WTC11 (cell line): ENCODE measurements at regions not wholly inside any gene's neighbourhood (a gene's known extent, or its start where the extent isn't known, plus 50 kb on each side); places are given as distances from the start of the nearest gene placed in this dataset.

Experiments used
- ATAC-seq: fragments of 200-7000 bp; cut with Tn5 transposase; 2 replicates; pipeline ENCODE4 v1.10.0; 2021; ENCODE audit warnings: mild to moderate bottlenecking, moderate library complexity
- CTCF ChIA-PET: fragments of 300-600 bp; sonication (Branson Sonifier 250); formaldehyde crosslinking; loops from one replicate; lab custom pipeline; 2021; ENCODE audit warnings: antibody characterized with exemption; lab: Charles Lee
- POLR2A ChIA-PET: fragments of 350-600 bp; sonication (Branson Sonifier 250); formaldehyde crosslinking; loops from one replicate; lab custom pipeline; 2021; ENCODE audit warnings: antibody characterized with exemption; lab: Charles Lee
- DNase-seq: peaks from one replicate; pipeline ENCODE4 v3.0.0; 2021; ENCODE audit warnings: low spot score
- H3K27ac Mint-ChIP-seq: 2 replicates; pipeline ENCODE4 v1.8.0; 2021; ENCODE audit warnings: mixed read lengths
- H3K27me3 Mint-ChIP-seq: 2 replicates; pipeline ENCODE4 v1.8.0; 2021; ENCODE audit warnings: low read depth, mild to moderate bottlenecking, moderate library complexity, mixed read lengths
- H3K36me3 Mint-ChIP-seq: 2 replicates; pipeline ENCODE4 v1.8.0; 2021; ENCODE audit warnings: mixed read lengths
- H3K4me1 Mint-ChIP-seq: 2 replicates; pipeline ENCODE4 v1.8.0; 2022; ENCODE audit warnings: mixed read lengths
- H3K4me3 Mint-ChIP-seq: 2 replicates; pipeline ENCODE4 v1.8.0; 2021; ENCODE audit warnings: mild to moderate bottlenecking, moderate library complexity, mixed read lengths
- H3K9me3 Mint-ChIP-seq: 2 replicates; pipeline ENCODE4 v1.8.0; 2021; ENCODE audit warnings: mixed read lengths
- ATF1 ChIP-seq: sonication (generic); formaldehyde crosslinking; IDR thresholded peaks from 2 replicates; pipeline ENCODE4 v1.8.1; 2023; ENCODE audit warnings: mild to moderate bottlenecking, moderate library complexity, missing genetic modification reagents
- ATF2 ChIP-seq: sonication (generic); formaldehyde crosslinking; IDR thresholded peaks from 2 replicates; pipeline ENCODE4 v1.8.1; 2022; ENCODE audit warnings: low read depth, missing genetic modification reagents, borderline replicate concordance
- CBFB ChIP-seq: sonication (generic); formaldehyde crosslinking; IDR thresholded peaks from 2 replicates; pipeline ENCODE4 v1.8.1; 2022; ENCODE audit warnings: mild to moderate bottlenecking, low read depth, missing genetic modification reagents
- CREM ChIP-seq: sonication (generic); formaldehyde crosslinking; IDR thresholded peaks from 2 replicates; pipeline ENCODE4 v1.8.1; 2022; ENCODE audit warnings: mild to moderate bottlenecking, missing genetic modification reagents, moderate library complexity
- CTCF ChIP-seq: fragments of 200-600 bp; IDR thresholded peaks from 2 replicates; pipeline ENCODE4 v1.8.0; 2022; ENCODE audit warnings: antibody characterized with exemption
- FOXK1 ChIP-seq: sonication (generic); formaldehyde crosslinking; IDR thresholded peaks from 2 replicates; pipeline ENCODE4 v1.8.0; 2022; ENCODE audit warnings: mild to moderate bottlenecking, moderate library complexity, missing genetic modification reagents
- FOXP1 ChIP-seq: sonication (generic); formaldehyde crosslinking; IDR thresholded peaks from 2 replicates; pipeline ENCODE4 v1.8.0; 2022; ENCODE audit warnings: missing genetic modification reagents, mild to moderate bottlenecking, moderate library complexity, borderline replicate concordance
- FOXP4 ChIP-seq: sonication (generic); formaldehyde crosslinking; IDR thresholded peaks from 2 replicates; pipeline ENCODE4 v1.8.0; 2022; ENCODE audit warnings: mild to moderate bottlenecking, missing genetic modification reagents
- IRF1 ChIP-seq: sonication (generic); formaldehyde crosslinking; IDR thresholded peaks from 2 replicates; pipeline ENCODE4 v1.8.0; 2023; ENCODE audit warnings: missing genetic modification reagents
- JUN ChIP-seq: sonication (generic); formaldehyde crosslinking; IDR thresholded peaks from 2 replicates; pipeline ENCODE4 v1.8.0; 2023; ENCODE audit warnings: mild to moderate bottlenecking, missing genetic modification reagents
- NFATC4 ChIP-seq: fragments of 250-450 bp; sonication (Bioruptor Pico); IDR thresholded peaks from 2 replicates; pipeline ENCODE4 v1.9.0; 2021; ENCODE audit warnings: mild to moderate bottlenecking
- NR1H2 ChIP-seq: sonication (generic); formaldehyde crosslinking; IDR thresholded peaks from 2 replicates; pipeline ENCODE4 v1.9.0; 2021; ENCODE audit warnings: mild to moderate bottlenecking, moderate library complexity, missing genetic modification reagents
- NR3C1 ChIP-seq: sonication (generic); formaldehyde crosslinking; conservative IDR thresholded peaks from 2 replicates; pipeline ENCODE4 v1.8.1; 2023; ENCODE audit warnings: low read depth, mild to moderate bottlenecking, missing genetic modification reagents
- OVOL2 ChIP-seq: fragments of 250-450 bp; sonication (Bioruptor Pico); IDR thresholded peaks from 2 replicates; pipeline ENCODE4 v1.9.0; 2021; ENCODE audit warnings: mild to moderate bottlenecking, borderline replicate concordance
- PREB ChIP-seq: sonication (generic); formaldehyde crosslinking; IDR thresholded peaks from 2 replicates; pipeline ENCODE4 v1.8.1; 2022; ENCODE audit warnings: mild to moderate bottlenecking, missing genetic modification reagents, moderate library complexity, borderline replicate concordance
- SMAD4 ChIP-seq: sonication (generic); formaldehyde crosslinking; IDR thresholded peaks from 2 replicates; pipeline ENCODE4 v1.8.0; 2022; ENCODE audit warnings: mild to moderate bottlenecking, missing genetic modification reagents
- TEAD4 ChIP-seq: sonication (generic); formaldehyde crosslinking; IDR thresholded peaks from 2 replicates; pipeline ENCODE4 v1.8.0; 2022; ENCODE audit warnings: mild to moderate bottlenecking, missing genetic modification reagents
- TP53 ChIP-seq: sonication (generic); formaldehyde crosslinking; IDR thresholded peaks from 2 replicates; pipeline ENCODE4 v1.8.1; 2023; ENCODE audit warnings: mild to moderate bottlenecking, missing genetic modification reagents
- ZNF138 ChIP-seq: sonication (generic); formaldehyde crosslinking; conservative IDR thresholded peaks from 2 replicates; pipeline ENCODE4 v1.8.1; 2022; ENCODE audit warnings: mild to moderate bottlenecking, moderate library complexity, missing genetic modification reagents
- ZNF281 ChIP-seq: sonication (generic); formaldehyde crosslinking; IDR thresholded peaks from 2 replicates; pipeline ENCODE4 v1.8.0; 2023; ENCODE audit warnings: mild to moderate bottlenecking, missing genetic modification reagents
- ZNF423 ChIP-seq: fragments of 250-450 bp; sonication (Bioruptor Pico); IDR thresholded peaks from 2 replicates; pipeline ENCODE4 v2.1.2; 2022; ENCODE audit warnings: mild to moderate bottlenecking, moderate library complexity
- ZNF532 ChIP-seq: fragments of 250-450 bp; sonication (Bioruptor Pico); IDR thresholded peaks from 2 replicates; pipeline ENCODE4 v1.9.0; 2021; ENCODE audit warnings: mild to moderate bottlenecking, borderline replicate concordance

- TF ChIP-seq ATF2 (CRISPR knock-in tag): no peak
- no peak for TF ChIP-seq PREB (CRISPR knock-in tag)
- no peak for TF ChIP-seq ZNF281 (CRISPR knock-in tag)
- TF ChIP-seq CTCF: no peak
- TF ChIP-seq CBFB (CRISPR knock-in tag): no peak
Measured at GRCh38 chr13:80921971-80922370, 581.0 kb upstream of the SPRY2 start (continued).

GRCh38 chr13:80921541-80921940 lies 580.6 kb upstream of the SPRY2 start:
- no peak for DNase-seq
- no peaks in the 10 kb centered on the region for H3K4me1 Mint-ChIP-seq
- TF ChIP-seq IRF1 (CRISPR knock-in tag): no peak
- TF ChIP-seq NR3C1 (CRISPR knock-in tag): no peak
- no peak for TF ChIP-seq CREM (CRISPR knock-in tag)
- no peak for TF ChIP-seq NFATC4 (CRISPR knock-in tag)
- no peak for TF ChIP-seq TEAD4 (CRISPR knock-in tag)
- TF ChIP-seq FOXK1: no peak
- no peak for TF ChIP-seq FOXP1 (CRISPR knock-in tag)
- TF ChIP-seq NR1H2 (CRISPR knock-in tag): no peak
- no peak for TF ChIP-seq JUN (CRISPR knock-in tag)
- TF ChIP-seq ATF1 (CRISPR knock-in tag): no peak
- no peak for TF ChIP-seq OVOL2
- TF ChIP-seq ZNF532 (CRISPR knock-in tag): no peak
- TF ChIP-seq ZNF423 (CRISPR knock-in tag): no peak
- no peak for TF ChIP-seq ZNF138 (CRISPR knock-in tag)
- TF ChIP-seq SMAD4 (CRISPR knock-in tag): no peak
- TF ChIP-seq CBFB (CRISPR knock-in tag): no peak
- TF ChIP-seq TP53 (CRISPR knock-in tag): no peak
- TF ChIP-seq FOXP4 (CRISPR knock-in tag): no peak
- H3K27me3 Mint-ChIP-seq: no peaks in the 10 kb centered on the region
- ChIA-PET POLR2A (no interaction called here), CTCF (no interaction called here)
- no peaks in the 10 kb centered on the region for H3K36me3 Mint-ChIP-seq
- no peak for ATAC-seq
- H3K27ac Mint-ChIP-seq: no peak overlapping the region
- no peak overlapping the region for H3K4me3 Mint-ChIP-seq
- peaks cover 3% of the 10 kb centered on the region; the same call in 1 of the 2 replicates for H3K9me3 Mint-ChIP-seq
